HG03520 (cell line): ENCODE measurements at regions not wholly inside any gene's neighbourhood (a gene's known extent, or its start where the extent isn't known, plus 50 kb on each side); places are given as distances from the start of the nearest gene placed in this dataset.

ENCODE experiments used
- ATAC-seq: cut with Tn5 transposase; IDR thresholded peaks from one replicate; pipeline ENCODE4 v1.9.1; 2021; ENCODE audit warnings: mild to moderate bottlenecking, moderate library complexity; ENCODE audit not compliant: unreplicated experiment

DNA sequence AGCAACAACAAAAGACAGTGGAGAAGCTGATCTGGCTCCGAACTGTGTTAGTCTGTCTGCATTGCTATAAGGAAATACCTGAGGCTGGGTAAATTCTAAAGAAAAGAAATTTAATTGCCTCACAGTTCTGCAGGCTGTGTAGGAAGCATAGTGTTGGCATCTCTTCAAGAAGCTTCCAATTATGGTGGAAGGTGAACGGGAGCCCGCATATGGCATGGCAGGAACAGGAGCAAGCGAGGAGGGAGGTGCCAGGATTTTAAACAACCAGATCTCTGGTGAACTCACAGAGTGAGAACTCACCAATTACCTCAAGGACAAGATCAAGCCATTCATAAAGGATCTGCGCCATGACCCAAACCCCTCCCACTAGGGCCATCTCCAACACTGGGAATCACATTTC is 293.5 kb downstream of the SMOC2 start:
- no peak for ATAC-seq

DNA sequence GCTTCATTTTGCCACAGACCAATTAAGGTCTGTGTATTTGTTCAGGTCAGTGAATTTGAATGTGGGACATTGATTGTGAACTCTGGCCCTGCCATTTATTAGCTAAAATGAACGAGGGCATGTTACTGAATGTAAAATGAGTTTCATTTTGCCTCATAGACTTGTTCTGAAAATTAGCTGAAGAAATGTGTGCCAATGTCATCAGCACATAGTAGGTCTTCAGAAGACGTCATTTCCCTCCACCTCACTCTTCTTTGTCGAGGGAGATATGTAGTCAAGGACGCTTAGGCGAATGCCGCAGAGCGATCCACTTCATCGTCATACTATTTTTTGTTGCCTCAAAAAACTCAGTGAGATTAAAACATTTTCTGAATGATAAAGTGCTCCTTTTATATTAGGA is 291.7 kb downstream of the SMOC2 start:
- ATAC-seq, result no peak

DNA sequence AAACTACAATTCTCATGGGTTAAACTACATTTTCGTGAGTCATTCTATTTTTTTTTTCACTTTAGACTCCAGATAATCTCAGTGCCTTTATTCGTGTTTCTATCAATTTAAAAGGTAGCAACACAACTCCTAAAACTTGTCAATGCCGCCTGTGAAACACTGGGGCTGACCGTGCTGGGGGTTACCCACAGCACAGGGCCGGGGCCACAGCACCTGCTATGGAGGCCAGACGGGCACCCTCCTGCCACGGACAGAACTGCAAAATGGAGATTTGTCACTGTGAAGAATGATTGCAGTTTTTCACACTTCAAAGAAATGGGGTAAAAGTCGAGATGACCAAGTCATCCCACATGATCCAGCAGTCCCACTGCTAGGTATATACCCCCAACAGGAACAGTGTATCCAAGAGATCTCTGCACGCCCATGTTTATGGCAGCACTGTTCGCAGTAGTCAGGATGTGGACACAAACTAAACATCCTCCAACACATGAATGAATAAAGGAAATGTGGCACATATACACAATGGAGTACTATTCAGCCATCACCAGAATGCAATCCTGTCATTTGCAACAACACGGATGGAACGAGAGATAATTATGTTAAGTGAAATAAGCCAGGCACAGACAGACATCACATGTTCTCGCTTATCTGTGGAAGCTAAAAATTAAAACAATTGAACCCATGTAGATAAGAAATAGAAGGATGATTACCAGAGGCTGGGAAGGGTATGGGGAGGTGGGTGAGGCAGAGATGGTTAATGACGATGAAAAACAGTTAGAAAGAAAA is 290.1 kb downstream of the SMOC2 start:
- no peak for ATAC-seq

DNA sequence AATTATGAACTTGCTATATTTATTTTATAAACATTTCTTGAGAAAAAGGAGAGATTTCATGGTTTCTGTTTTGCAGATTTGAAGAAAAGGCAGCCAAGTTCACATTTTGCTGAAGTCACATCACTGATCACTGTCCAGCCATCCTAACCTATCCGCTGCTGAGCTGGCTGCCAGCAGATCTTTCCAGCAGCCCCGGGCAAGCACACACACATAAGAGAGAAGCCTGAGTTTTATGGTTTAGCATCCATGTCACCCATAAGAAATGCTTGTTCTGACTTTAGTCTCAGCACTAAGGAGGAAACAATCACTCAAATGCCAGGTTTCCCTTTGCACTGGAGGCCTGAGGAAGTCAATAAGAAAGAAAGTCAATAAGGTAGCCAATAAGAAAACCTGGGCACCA is 287.1 kb downstream of the SMOC2 start:
- no peak for ATAC-seq

DNA sequence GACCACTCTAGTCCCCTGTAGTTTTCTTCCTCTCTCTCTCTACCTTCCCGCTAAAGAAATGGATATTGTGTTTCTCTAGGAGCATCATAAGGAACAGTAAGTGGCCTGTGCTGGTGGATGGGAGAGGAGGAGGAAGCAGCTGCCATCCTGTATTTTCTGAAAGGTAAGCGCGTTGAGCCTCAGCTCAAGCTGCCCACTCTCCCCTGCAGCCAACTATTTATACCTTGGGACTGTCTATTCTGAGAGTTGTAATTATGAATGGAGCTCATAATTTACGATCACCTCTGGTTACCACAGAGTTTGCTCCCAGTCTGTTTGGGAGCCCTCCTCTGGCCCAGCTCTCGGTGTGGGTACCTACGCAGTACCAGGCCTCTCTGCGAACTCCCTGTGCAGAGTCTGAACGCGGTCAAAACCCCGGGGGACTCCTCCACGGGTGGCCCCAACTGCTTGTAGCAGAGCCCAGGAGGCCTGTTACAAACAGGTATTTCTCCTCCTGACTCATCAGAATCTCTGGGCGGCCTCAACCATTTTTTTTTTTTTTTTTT is 285.4 kb downstream of the SMOC2 start:
- ATAC-seq, result no peak

DNA sequence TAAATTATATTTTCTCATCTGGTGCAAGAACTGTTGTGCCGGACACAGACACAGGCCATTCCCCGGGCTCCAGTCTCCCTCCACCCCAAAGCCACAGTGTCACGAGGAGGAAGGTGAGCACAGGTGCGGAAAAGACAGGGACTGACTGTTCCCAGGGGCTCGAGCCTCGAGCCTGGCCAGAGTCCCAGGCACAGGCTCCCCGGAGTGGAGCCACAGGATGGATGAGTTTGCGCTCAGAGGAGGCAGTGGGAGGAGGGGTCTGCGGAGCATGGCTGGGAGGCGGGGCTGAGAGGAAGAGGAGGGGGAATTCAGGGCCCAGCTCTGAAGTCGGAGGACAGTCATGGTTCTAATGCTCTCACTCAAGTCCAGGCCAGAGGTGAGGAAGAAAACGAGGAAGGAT is 284.8 kb downstream of the SMOC2 start:
- ATAC-seq, result no peak

DNA sequence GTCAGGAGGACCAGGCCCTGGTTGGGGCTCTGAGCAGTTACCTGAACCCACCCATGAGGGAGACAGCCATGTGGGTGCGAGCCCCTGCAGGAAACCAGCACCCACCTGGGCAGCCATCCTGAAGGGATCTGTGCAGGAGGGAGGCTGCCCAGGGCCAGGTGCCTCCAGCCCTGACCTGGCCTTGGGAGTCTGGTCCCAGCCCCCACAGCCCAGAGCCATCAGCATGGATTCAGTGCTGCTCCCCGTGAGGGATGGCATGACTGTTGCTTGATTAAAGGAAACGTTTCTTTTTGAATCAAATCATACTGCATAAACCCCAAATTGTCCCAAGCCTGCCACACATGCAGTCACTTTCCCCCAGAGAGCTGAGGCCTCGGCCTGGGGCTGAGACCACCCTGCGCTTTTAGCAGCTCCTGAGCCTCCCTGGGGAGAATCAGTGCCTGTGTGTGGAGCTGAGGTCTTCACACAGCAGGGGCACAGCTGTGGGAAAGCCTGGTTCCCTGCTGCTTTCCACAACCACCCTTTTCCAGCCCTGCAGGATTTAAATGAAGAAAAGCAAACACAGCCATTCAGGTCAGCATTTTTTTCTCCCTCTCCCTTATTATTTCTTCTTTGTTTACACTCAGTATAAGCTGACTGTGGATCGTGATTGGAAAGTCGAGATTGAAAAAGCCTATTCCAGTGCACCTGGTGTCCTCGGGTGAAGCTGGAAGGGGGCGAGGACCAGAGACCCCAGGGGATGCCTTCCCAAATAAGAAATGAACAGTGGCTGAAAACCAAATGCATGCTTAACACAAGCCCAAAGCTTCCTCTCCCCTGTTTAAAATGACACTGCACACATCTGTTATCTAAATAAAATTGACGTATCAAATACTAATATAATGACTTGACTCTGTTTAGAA is 283.9 kb downstream of the SMOC2 start:
- ATAC-seq, result no peak

DNA sequence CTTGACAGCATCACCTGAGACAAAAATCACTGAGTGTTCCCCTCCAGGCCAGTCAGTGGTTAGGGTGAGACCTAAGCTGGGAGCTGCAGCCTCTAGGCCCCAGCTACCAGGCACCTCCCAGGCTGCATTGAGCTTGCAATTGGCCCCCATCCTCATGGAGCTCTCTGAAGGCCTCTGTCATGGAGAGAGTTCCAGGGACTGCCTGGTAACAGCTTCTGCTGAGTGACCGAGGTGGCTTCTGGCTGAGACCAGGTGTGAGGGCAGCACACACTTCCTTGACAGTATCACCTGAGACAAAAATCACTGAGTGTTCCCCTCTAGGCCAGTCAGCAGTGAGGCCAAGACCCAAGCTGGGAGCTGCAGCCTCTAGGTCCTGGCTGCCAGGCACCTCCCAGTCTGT is 283.0 kb downstream of the SMOC2 start:
- ATAC-seq, result no peak

DNA sequence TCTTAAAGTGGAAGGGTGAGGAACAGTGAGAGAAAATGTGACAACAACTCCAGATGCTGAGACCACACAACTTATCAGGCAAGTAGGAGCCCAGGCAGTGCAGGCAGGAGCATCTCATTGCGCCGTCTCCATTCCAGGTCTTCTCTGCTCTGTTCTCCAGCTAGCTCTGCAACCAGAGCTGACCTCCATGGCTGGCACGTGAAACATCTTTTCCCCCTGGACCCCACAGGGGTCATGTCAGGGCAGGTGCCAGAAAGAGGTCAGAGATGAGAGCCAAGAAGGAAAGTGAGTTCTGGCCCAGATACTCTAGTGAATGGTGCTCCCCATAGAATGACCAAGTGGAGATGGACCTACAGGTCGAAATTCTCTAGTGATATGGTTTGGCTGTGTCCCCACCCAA is 281.4 kb downstream of the SMOC2 start:
- no peak for ATAC-seq

DNA sequence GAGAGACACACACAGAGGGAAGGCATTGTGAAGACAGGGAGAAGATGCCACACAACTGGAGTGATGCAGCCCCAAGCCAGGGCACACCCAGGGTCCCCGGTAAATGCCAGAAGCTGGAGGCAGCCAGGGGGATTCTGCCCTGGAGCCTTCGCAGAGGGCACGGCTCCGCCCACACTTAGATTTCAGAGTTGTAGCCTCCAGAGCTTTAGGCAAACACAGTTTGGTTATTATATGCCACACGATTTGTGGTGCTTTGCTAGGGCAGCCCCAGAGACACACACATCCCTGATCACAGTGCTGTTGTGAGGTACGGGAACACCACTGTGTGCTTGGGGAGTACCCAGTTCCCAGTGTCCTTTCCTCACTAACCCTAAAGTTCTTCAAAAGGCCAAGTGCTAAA is 280.6 kb downstream of the SMOC2 start:
- ATAC-seq, result no peak

DNA sequence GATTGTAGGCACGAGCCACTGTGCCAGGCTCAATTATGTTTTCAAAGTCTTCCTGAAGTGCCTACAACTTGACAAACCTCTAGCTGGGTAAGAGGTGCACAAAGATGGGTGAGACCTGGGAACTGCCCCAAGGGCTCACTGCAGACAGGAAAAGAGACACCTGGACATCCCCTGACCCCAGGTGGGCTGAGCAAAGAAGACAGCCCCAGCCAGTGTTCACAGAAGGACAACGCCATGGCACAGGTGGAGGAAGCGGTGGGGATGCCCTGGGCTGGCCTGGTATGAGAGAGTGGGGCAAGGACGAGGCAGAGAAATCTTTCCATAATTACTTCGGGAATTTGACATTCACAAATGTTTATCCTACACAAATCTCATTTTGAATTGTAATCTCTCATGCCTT is 278.9 kb downstream of the SMOC2 start:
- no peak for ATAC-seq

DNA sequence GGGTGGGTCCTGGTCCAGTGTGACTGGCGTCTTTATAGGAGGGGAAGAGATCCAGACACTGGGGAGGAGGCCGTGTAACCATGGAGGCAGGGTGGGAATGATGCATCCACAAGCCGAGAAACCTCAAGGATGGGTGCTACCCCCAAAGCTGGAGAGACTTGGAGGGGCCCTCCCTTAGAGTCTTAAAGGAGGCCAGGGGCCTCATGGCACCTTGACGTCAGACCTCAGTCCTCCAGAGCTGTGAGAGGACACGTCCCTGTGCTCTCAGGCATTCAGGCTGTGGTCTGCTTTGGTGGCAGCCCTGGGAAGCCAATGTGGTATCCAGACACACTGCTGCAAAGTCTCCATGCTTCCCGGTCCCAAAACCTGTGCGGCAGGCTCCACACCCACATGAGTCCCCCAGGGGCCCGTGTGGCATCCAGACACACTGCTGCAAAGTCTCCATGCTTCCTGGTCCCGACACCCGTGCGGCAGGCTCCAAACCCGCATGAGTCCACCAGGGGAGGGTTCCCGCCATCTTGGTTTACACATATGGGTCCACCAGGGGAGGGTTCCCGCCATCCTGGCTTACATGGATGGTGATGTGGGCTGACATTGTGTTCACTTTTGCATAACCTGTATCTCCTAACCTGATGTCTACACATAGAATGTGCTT is 278.0 kb downstream of the SMOC2 start:
- ATAC-seq, result no peak
